ENCODE measurements at regions not wholly inside any gene's neighbourhood (a gene's known extent, or its start where the extent isn't known, plus 50 kb on each side); places are given as distances from the start of the nearest gene placed in this dataset.

DNA sequence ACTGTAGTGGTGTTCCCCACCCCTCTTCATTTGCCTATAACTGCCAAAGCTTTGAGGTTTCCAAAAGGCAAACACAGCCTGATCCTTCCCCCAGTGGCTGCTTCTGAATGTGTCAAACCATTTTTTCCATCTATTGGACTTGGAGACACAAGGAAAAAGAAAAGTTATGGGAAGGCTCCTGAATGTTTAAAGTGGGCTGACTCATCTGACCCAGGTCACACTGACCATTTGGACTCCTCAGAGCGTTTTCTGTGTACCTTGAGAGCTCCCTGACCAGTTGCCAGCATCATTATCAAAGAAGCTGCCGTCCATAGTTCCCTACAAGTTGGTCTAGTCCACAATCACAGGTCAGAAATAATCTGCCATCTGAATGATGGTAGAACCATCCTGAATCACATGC, 123.4 kb upstream of the COL3A1 start:
- TF ChIP-seq CTCF (conservative IDR thresholded peaks at IDR 0.05) (no peak), EZH2 (IDR thresholded peaks at IDR 0.05; ENCODE audit: low read depth) (no peak)
